Tibial artery (tissue), 4 donors: ENCODE measurements at regions not wholly inside any gene's neighbourhood (a gene's known extent, or its start where the extent isn't known, plus 50 kb on each side); places are given as distances from the start of the nearest gene placed in this dataset.
"Not testable (repeated sequence)": the region's sequence is repeated elsewhere in the genome, so short reads cannot be mapped to it uniquely, and the experiment has no call there.

Experiments used
- DNase-seq, 2 donors: peaks; one replicate each; pipeline ENCODE4 v3.0.0-alpha.2; 2019
- H3K27ac ChIP-seq, 2 donors: fragments of 200-600 bp; sonication (generic) in 1 of 2; 1 replicate in 1 of 2; 2 replicates in 1 of 2; pipeline ENCODE4 v1.5.1; 2018 to 2019; ENCODE audit warnings: mild to moderate bottlenecking in 1 of 2
- H3K27me3 ChIP-seq, 2 donors: fragments of 200-600 bp; sonication (generic) in 1 of 2; one replicate each; pipeline versions ENCODE4 v1.5.1 to v1.6.0; 2016 to 2019
- H3K36me3 ChIP-seq, 3 donors: fragments of 200-600 bp; sonication (generic) in 2 of 3; one replicate each; pipeline ENCODE4 v1.5.1; 2016 to 2019; ENCODE audit warnings: mild to moderate bottlenecking in 2 of 3
- H3K4me1 ChIP-seq, 4 donors: fragments of 200-600 bp; sonication (generic) in 2 of 4; 1 replicate in 3 of 4; 2 replicates in 1 of 4; pipeline ENCODE4 v1.5.1; 2016 to 2019
- H3K4me3 ChIP-seq, 2 donors: fragments of 200-600 bp; sonication (generic) in 1 of 2; 1 replicate in 1 of 2; 2 replicates in 1 of 2; pipeline ENCODE4 v1.5.1; 2018 to 2019; ENCODE audit warnings: mild to moderate bottlenecking in 2 of 2
- H3K9me3 ChIP-seq, 3 donors: fragments of 200-600 bp; sonication (generic) in 1 of 3; one replicate each; pipeline ENCODE4 v1.5.1; 2016 to 2019
- CTCF ChIP-seq, 2 experiments: fragments of 200-600 bp in 1 of 2; fragments of 450-650 bp in 1 of 2; IDR thresholded peaks; one replicate each; pipeline ENCODE4 v1.5.1; 2017 to 2019; ENCODE audit warnings: antibody characterized with exemption in 2 of 2, mild to moderate bottlenecking in 1 of 2, moderate library complexity in 1 of 2
- intact Hi-C: fragments of 100-400 bp; cut with DNase I; formaldehyde crosslinking; loops from one replicate; pipeline ENCODE4 v1.15.0; 2023; ENCODE audit warnings: low total_unique reads

- H3K9me3 ChIP-seq = no peaks in the 10 kb centered on the region
Observed at GRCh38 chr10:118961436-118961835, 68.1 kb upstream of the NANOS1 start.

GRCh38 chr10:118962331-118962868 lies 67.1 kb upstream of the NANOS1 start:
- H3K27ac ChIP-seq, H3K9me3 ChIP-seq, DNase-seq, H3K27me3 ChIP-seq, H3K4me3 ChIP-seq, intact Hi-C loops, H3K36me3 ChIP-seq: not testable (repeated sequence)
- H3K4me1 ChIP-seq = peaks cover 0 to 37% (median 25%) of the 10 kb centered on the region in 4 donors

More at GRCh38 chr10:118961436-118961835, 68.1 kb upstream of the NANOS1 start:
- Histone ChIP-seq H3K27ac (no peak overlapping the region), H3K36me3 (no peaks in the 10 kb centered on the region), H3K4me3 (no peak overlapping the region), H3K4me1 (peaks cover 0 to 30% (median 23%) of the 10 kb centered on the region in 4 donors), H3K27me3 (no peaks in the 10 kb centered on the region)
- intact Hi-C loops = no loop called here
- DNase-seq = no peak
- TF ChIP-seq CTCF (IDR thresholded peaks at IDR 0.05) = no peak

- intact Hi-C loops = no loop called here
- TF ChIP-seq CTCF (IDR thresholded peaks at IDR 0.05) = no peak
Observed at GRCh38 chr10:118963341-118963740, 66.2 kb upstream of the NANOS1 start.

GRCh38 chr10:118963933-118964332 lies 65.6 kb upstream of the NANOS1 start:
- Histone ChIP-seq H3K9me3 (no peaks in the 10 kb centered on the region), H3K36me3 (no peaks in the 10 kb centered on the region), H3K4me3 (no peak overlapping the region), H3K4me1 (peaks cover 0 to 30% (median 19%) of the 10 kb centered on the region in 4 donors), H3K27ac (no peak overlapping the region), H3K27me3 (no peaks in the 10 kb centered on the region)
- DNase-seq = no peak
- TF ChIP-seq CTCF (IDR thresholded peaks at IDR 0.05) = no peak
- intact Hi-C loops = no loop called here

More at GRCh38 chr10:118963341-118963740, 66.2 kb upstream of the NANOS1 start:
- no peak for DNase-seq
- Histone ChIP-seq H3K9me3 (no peaks in the 10 kb centered on the region), H3K4me3 (no peak overlapping the region), H3K4me1 (peaks cover 0 to 36% (median 24%) of the 10 kb centered on the region in 4 donors), H3K27me3 (no peaks in the 10 kb centered on the region), H3K27ac (no peak overlapping the region), H3K36me3 (no peaks in the 10 kb centered on the region)

- H3K9me3 ChIP-seq, intact Hi-C loops: not testable (repeated sequence)
Observed at GRCh38 chr10:118964476-118964875, 65.0 kb upstream of the NANOS1 start.

GRCh38 chr10:118965096-118965495 lies 64.4 kb upstream of the NANOS1 start:
- TF ChIP-seq CTCF (IDR thresholded peaks at IDR 0.05) = no peak
- intact Hi-C loops = no loop called here
- H3K36me3 ChIP-seq = no peaks in the 10 kb centered on the region
- H3K4me3 ChIP-seq = no peak overlapping the region
- H3K27me3 ChIP-seq = peaks cover 0 to 4% of the 10 kb centered on the region in 2 donors
- H3K4me1 ChIP-seq = peaks cover 0 to 19% (median 7%) of the 10 kb centered on the region in 4 donors
- no peaks in the 10 kb centered on the region for H3K9me3 ChIP-seq
- no peak overlapping the region for H3K27ac ChIP-seq
- DNase-seq = no peak

More at GRCh38 chr10:118964476-118964875, 65.0 kb upstream of the NANOS1 start:
- H3K27ac ChIP-seq, H3K4me3 ChIP-seq, H3K36me3 ChIP-seq, DNase-seq, H3K27me3 ChIP-seq: not testable (repeated sequence)
- H3K4me1 ChIP-seq = peaks cover 0 to 25% (median 14%) of the 10 kb centered on the region in 4 donors

GRCh38 chr10:118965645-118966044 lies 63.9 kb upstream of the NANOS1 start:
- Histone ChIP-seq H3K27me3 (peaks cover 0 to 4% of the 10 kb centered on the region in 2 donors), H3K27ac (no peak overlapping the region), H3K36me3 (no peaks in the 10 kb centered on the region), H3K4me3 (no peak overlapping the region), H3K4me1 (peaks cover 0 to 13% (median 5%) of the 10 kb centered on the region in 4 donors), H3K9me3 (no peaks in the 10 kb centered on the region)
- DNase-seq = no peak
- TF ChIP-seq CTCF (IDR thresholded peaks at IDR 0.05) = no peak
- intact Hi-C loops = no loop called here
